Fibroblast of lung (primary cell): ENCODE measurements at regions not wholly inside any gene's neighbourhood (a gene's known extent, or its start where the extent isn't known, plus 50 kb on each side); places are given as distances from the start of the nearest gene placed in this dataset.

ENCODE experiments used
- DNase-seq, 2 donors: peaks; one replicate each; pipeline versions ENCODE4 v3.0.0 to v3.0.0-alpha.2; 2010; ENCODE audit warnings: low read depth in 2 of 2
- H2AFZ ChIP-seq: 2 replicates; pipeline ENCODE4 v1.5.1; 2012; ENCODE audit warnings: low read length, control low read depth, inconsistent platforms
- H3K27ac ChIP-seq: 2 replicates; pipeline ENCODE4 v1.5.1; 2011; ENCODE audit warnings: low read length, control low read depth; ENCODE audit not compliant: insufficient read depth
- H3K27me3 ChIP-seq: 2 replicates; pipeline ENCODE4 v1.5.1; 2011; ENCODE audit warnings: mild to moderate bottlenecking, low read length; ENCODE audit not compliant: control insufficient read depth, insufficient read depth
- H3K36me3 ChIP-seq: 2 replicates; pipeline ENCODE4 v1.5.1; 2011; ENCODE audit warnings: low read length; ENCODE audit not compliant: control insufficient read depth, insufficient read depth
- H3K4me1 ChIP-seq: 2 replicates; pipeline ENCODE4 v1.5.1; 2011; ENCODE audit warnings: low read length; ENCODE audit not compliant: control insufficient read depth, insufficient read depth; ENCODE audit errors: extremely low read depth
- H3K4me2 ChIP-seq: 2 replicates; pipeline ENCODE4 v1.5.1; 2011; ENCODE audit warnings: low read length, control low read depth; ENCODE audit not compliant: insufficient read depth; ENCODE audit errors: extremely low read depth
- H3K4me3 ChIP-seq, 4 experiments: fragments of 200-600 bp in 1 of 4; sonication (generic) in 1 of 4; replicated peaks in 1 of 4; 2 replicates each; pipeline ENCODE4 v1.5.1; 2011 to 2016; ENCODE audit warnings: low read length in 4 of 4, low read depth in 3 of 4, mild to moderate bottlenecking in 3 of 4, control low read depth in 2 of 4, inconsistent platforms in 1 of 4, mixed read lengths in 1 of 4; ENCODE audit not compliant: insufficient read depth in 1 of 4; ENCODE audit errors: control extremely low read depth in 1 of 4
- H3K79me2 ChIP-seq: 2 replicates; pipeline ENCODE4 v1.5.1; 2012; ENCODE audit warnings: mild to moderate bottlenecking, low read length, inconsistent platforms; ENCODE audit not compliant: control insufficient read depth, insufficient read depth
- H3K9ac ChIP-seq: 2 replicates; pipeline ENCODE4 v1.5.1; 2011; ENCODE audit warnings: mild to moderate bottlenecking, low read length, control low read depth; ENCODE audit not compliant: insufficient read depth
- H3K9me3 ChIP-seq: 2 replicates; pipeline ENCODE4 v1.5.1; 2012; ENCODE audit warnings: low read depth, low read length; ENCODE audit not compliant: control insufficient read depth, insufficient read depth
- H4K20me1 ChIP-seq: 2 replicates; pipeline ENCODE4 v1.5.1; 2011; ENCODE audit warnings: low read length; ENCODE audit not compliant: control insufficient read depth, insufficient read depth; ENCODE audit errors: extremely low read depth
- EZH2 ChIP-seq: IDR thresholded peaks from 2 replicates; pipeline ENCODE4 v1.5.1; 2012; ENCODE audit warnings: low read length, control low read depth, mild to moderate bottlenecking; ENCODE audit errors: missing control alignments
- TF ChIP-seq, protein P1 (sequence below), 2 donors: IDR thresholded peaks in 1 of 2; conservative IDR thresholded peaks in 1 of 2; 1 replicate in 1 of 2; 2 replicates in 1 of 2; pipeline ENCODE4 v1.5.1; 2011 to 2012; ENCODE audit warnings: low read length in 2 of 2, control low read depth in 1 of 2, inconsistent platforms in 1 of 2, low read depth in 1 of 2, mild to moderate bottlenecking in 1 of 2

DNA sequence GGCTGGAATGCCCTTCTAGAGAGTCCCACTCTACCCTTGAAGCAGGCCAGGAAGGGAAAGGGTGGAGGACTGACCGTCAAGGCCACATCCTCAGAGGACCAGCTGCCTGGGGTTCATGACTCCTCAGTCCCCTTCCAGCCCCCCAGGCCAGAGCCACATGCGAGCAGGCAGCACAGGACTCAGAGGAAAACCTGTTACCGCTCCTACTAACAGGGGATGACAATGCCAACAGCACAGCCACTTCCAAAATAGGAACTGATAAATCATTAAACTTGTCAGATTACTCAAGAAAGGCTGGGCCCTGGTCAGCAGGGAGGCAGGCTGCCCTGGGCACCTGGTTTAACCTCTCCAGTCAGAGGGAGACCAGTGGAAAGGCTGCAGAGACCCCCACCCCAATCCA, 206.2 kb upstream of the SDK2 start:
- no peaks in the 10 kb centered on the region for H3K9me3 ChIP-seq
- no peaks in the 10 kb centered on the region for H3K4me1 ChIP-seq
- TF ChIP-seq, protein P1, sequence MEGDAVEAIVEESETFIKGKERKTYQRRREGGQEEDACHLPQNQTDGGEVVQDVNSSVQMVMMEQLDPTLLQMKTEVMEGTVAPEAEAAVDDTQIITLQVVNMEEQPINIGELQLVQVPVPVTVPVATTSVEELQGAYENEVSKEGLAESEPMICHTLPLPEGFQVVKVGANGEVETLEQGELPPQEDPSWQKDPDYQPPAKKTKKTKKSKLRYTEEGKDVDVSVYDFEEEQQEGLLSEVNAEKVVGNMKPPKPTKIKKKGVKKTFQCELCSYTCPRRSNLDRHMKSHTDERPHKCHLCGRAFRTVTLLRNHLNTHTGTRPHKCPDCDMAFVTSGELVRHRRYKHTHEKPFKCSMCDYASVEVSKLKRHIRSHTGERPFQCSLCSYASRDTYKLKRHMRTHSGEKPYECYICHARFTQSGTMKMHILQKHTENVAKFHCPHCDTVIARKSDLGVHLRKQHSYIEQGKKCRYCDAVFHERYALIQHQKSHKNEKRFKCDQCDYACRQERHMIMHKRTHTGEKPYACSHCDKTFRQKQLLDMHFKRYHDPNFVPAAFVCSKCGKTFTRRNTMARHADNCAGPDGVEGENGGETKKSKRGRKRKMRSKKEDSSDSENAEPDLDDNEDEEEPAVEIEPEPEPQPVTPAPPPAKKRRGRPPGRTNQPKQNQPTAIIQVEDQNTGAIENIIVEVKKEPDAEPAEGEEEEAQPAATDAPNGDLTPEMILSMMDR (conservative IDR thresholded peaks at IDR 0.05 in 1 of 2, IDR thresholded peaks at IDR 0.05 in 1 of 2; ENCODE audit: low read depth in 1 of 2, low read length in 2 of 2) = no peak
- TF ChIP-seq EZH2 = no peak
- H3K27me3 ChIP-seq = no peaks in the 10 kb centered on the region
- H3K79me2 ChIP-seq = no peaks in the 10 kb centered on the region
- H4K20me1 ChIP-seq = no peaks in the 10 kb centered on the region
- no peak overlapping the region for H2AFZ ChIP-seq
- H3K36me3 ChIP-seq = no peaks in the 10 kb centered on the region
- no peak overlapping the region for H3K9ac ChIP-seq
- H3K4me3 ChIP-seq = no peak overlapping the region
- H3K27ac ChIP-seq = no peak overlapping the region
- no peak overlapping the region for H3K4me2 ChIP-seq
- no peak for DNase-seq

- H3K4me3 ChIP-seq = no peak overlapping the region
- H3K4me2 ChIP-seq = no peak overlapping the region
- no peaks in the 10 kb centered on the region for H3K4me1 ChIP-seq
- no peak for DNase-seq
- no peak overlapping the region for H3K27ac ChIP-seq
- H4K20me1 ChIP-seq = no peaks in the 10 kb centered on the region
- H3K36me3 ChIP-seq = no peaks in the 10 kb centered on the region
- H3K27me3 ChIP-seq = no peaks in the 10 kb centered on the region
- no peak overlapping the region for H3K9ac ChIP-seq
- no peaks in the 10 kb centered on the region for H3K9me3 ChIP-seq
- no peaks in the 10 kb centered on the region for H3K79me2 ChIP-seq
- TF ChIP-seq, protein P1 (conservative IDR thresholded peaks at IDR 0.05 in 1 of 2, IDR thresholded peaks at IDR 0.05 in 1 of 2; ENCODE audit: low read depth in 1 of 2, low read length in 2 of 2) = no peak
- no peak for TF ChIP-seq EZH2
- no peak overlapping the region for H2AFZ ChIP-seq
Measured at GRCh38 chr17:73851091-73851490, 206.8 kb upstream of the SDK2 start.

DNA sequence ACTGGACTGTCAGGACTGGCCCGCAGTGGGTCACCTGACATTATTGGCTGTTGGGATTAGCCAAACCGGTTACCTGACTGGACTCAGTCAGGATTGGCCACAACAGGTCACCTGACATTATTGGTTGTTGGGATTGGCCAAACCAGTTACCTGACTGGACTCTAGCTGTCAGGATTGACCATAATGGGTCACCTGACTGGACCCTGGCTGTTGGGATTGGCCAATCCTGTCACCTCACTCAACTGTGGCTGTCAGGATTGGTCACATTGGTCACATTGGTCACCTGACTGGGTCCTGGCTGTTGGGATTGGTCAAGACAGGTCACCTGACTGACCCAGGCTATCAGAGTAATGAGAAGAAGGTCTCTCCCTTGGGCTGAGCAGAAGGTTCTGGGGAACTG, 207.7 kb upstream of the SDK2 start:
- Histone ChIP-seq H3K4me3 (no peak overlapping the region), H3K9ac (no peak overlapping the region), H2AFZ (no peak overlapping the region), H3K4me2 (no peak overlapping the region), H3K27me3 (no peaks in the 10 kb centered on the region), H3K79me2 (no peaks in the 10 kb centered on the region), H3K4me1 (no peaks in the 10 kb centered on the region), H3K36me3 (no peaks in the 10 kb centered on the region), H3K27ac (no peak overlapping the region), H4K20me1 (no peaks in the 10 kb centered on the region), H3K9me3 (no peaks in the 10 kb centered on the region)
- TF ChIP-seq, protein P1 (conservative IDR thresholded peaks at IDR 0.05 in 1 of 2, IDR thresholded peaks at IDR 0.05 in 1 of 2; ENCODE audit: low read depth in 1 of 2, low read length in 2 of 2) = no peak
- no peak for TF ChIP-seq EZH2
- DNase-seq = no peak
